ENCODE measurements at regions not wholly inside any gene's neighbourhood (a gene's known extent, or its start where the extent isn't known, plus 50 kb on each side); places are given as distances from the start of the nearest gene placed in this dataset.

DNA sequence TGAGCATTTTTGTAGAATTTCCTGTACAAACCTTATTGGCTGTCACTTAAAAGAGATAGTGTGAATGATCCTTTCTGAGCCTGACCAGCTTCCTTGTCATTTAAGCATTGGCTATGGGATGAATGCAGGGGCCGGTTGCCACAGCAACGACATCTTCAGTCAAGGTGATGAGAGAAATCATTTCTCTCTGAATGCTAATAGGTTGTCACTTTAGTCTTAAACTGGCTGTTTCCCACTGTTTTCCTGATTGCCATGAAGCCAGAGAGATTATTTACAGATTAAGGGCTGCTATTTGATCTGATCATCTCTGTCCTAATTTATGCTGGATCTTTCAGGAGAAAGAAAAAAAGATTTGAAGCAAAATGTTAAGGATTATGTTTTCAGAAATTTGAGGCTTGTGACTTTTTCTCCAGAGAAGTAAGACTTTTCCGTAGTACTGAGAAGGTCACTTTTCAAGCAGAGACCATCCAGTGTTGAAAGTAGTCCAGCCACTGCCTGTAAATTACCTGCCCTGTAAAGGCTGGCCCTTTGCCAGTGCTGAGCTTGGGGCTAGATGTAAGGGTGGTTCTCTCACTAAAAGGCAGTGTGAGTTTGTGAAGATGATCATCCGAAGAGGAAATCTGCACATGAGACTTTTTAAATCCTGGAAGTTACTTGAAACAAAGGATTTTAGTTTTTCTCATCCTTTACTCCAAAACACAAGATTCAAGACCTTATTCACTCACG, 235.6 kb downstream of the DACT1 start:
- no peak for TF ChIP-seq EP300 (IDR thresholded peaks at IDR 0.05)
- TF ChIP-seq, protein P1, sequence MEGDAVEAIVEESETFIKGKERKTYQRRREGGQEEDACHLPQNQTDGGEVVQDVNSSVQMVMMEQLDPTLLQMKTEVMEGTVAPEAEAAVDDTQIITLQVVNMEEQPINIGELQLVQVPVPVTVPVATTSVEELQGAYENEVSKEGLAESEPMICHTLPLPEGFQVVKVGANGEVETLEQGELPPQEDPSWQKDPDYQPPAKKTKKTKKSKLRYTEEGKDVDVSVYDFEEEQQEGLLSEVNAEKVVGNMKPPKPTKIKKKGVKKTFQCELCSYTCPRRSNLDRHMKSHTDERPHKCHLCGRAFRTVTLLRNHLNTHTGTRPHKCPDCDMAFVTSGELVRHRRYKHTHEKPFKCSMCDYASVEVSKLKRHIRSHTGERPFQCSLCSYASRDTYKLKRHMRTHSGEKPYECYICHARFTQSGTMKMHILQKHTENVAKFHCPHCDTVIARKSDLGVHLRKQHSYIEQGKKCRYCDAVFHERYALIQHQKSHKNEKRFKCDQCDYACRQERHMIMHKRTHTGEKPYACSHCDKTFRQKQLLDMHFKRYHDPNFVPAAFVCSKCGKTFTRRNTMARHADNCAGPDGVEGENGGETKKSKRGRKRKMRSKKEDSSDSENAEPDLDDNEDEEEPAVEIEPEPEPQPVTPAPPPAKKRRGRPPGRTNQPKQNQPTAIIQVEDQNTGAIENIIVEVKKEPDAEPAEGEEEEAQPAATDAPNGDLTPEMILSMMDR (IDR thresholded peaks at IDR 0.05), result no peak
- no peak for TF ChIP-seq POLR2A (IDR thresholded peaks at IDR 0.05)
- Histone ChIP-seq H3K4me3 (no peak overlapping the region), H3K9me3 (no peaks in the 10 kb centered on the region), H3K4me1 (ENCODE audit: insufficient read depth) (no peaks in the 10 kb centered on the region), H3K27ac (no peak overlapping the region), H3K27me3 (no peaks in the 10 kb centered on the region), H3K36me3 (no peaks in the 10 kb centered on the region)
- intact Hi-C loops (cut with DNase I), result no loop called here
- 68 to 72% (median 71%) methylated on average over 5 of the region's 5 CpGs for WGBS, 3 donors
- DNase-seq, result no peak

DNA sequence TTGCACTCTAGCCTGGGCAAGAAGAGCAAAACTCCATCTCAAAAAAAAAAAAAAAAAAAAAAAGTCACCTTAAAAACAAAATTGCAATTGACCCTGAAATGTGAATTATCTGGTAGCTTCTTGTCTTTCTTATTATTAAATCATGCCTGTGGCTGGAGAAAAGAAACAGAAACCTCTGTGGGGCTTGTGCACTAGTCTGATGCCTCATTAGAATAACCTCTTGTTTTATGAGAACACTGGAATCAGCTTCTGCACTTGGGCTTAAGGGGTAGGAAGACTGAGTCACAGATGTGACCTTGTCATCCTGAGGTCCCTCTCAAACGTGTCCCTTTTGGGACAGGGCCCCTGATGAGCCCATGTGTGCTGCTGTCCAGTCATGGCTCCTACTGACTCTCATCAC, 237.9 kb downstream of the DACT1 start:
- no peaks in the 10 kb centered on the region for H3K4me1 ChIP-seq (ENCODE audit: insufficient read depth)
- intact Hi-C loops (cut with DNase I), result no loop called here
- WGBS, 3 donors, result 52 to 59% (median 58%) methylated on average over 1 of the region's 1 CpG
- H3K36me3 ChIP-seq, result no peaks in the 10 kb centered on the region
- H3K4me3 ChIP-seq, result no peak overlapping the region
- no peak for DNase-seq
- no peaks in the 10 kb centered on the region for H3K27me3 ChIP-seq
- no peak overlapping the region for H3K27ac ChIP-seq
- no peaks in the 10 kb centered on the region for H3K9me3 ChIP-seq
- no peak for TF ChIP-seq POLR2A (IDR thresholded peaks at IDR 0.05)
- no peak for TF ChIP-seq EP300 (IDR thresholded peaks at IDR 0.05)
- TF ChIP-seq, protein P1 (IDR thresholded peaks at IDR 0.05), result no peak

DNA sequence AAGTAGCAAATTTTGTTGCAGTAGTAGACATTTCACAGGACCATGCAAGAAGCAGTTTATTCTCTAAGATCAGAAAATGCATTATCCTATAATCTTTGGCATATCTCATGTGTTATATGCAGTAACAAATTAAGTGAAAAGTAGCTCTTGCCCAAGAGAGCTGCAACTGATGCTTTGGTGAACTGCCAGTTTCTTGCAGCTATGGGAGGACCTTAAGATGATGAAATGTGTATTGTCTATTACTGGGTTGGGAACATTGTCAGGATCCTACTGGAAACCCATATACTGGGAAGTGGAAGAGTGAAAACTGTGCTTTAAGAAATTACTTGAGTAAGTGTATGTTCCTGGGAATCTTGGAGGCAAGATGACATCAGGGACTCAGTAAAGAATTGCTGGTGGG, 238.8 kb downstream of the DACT1 start:
- TF ChIP-seq EP300 (IDR thresholded peaks at IDR 0.05) (no peak), POLR2A (IDR thresholded peaks at IDR 0.05) (no peak)
- TF ChIP-seq, protein P1 (IDR thresholded peaks at IDR 0.05), result no peak
- intact Hi-C loops (cut with DNase I), result no loop called here
- Histone ChIP-seq H3K27me3 (no peaks in the 10 kb centered on the region), H3K27ac (no peak overlapping the region), H3K36me3 (no peaks in the 10 kb centered on the region), H3K4me1 (ENCODE audit: insufficient read depth) (no peaks in the 10 kb centered on the region), H3K4me3 (no peak overlapping the region), H3K9me3 (no peaks in the 10 kb centered on the region)
- DNase-seq, result no peak

DNA sequence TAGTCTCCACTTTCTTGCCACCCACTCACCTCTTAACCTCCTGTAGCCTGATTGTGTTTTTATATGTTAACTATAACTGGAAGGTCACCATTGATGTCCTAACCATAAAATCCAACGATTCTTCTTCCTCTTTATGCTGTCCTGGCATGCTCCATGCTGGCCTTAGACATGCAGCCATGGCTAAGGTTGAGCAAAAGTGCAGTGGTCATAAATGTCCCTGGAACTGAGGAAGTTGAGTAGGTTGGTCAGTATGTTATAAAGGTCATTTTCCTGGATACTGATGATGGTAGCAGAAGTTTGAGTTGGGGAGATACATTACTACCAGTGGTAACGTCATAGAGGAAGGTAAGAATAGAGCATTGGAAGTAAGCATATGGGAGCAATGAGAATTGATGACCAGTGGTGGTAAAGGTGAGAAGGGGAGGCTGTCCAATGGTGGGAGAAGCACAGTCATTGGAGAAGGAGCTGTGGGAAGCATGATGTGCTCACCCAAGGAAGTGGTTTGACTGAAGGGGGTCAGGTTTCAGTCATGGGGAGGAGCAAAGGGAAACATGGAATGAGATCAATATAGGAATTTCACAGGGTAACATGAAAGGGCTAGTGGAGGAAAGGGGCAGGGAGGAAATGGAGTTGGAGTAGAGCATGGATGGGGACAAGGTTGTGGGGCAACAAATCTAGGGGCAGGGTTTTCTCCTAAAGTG, 240.8 kb downstream of the DACT1 start:
- WGBS, 3 donors, result 79 to 86% (median 86%) methylated on average over 2 of the region's 2 CpGs
- H3K9me3 ChIP-seq, result no peaks in the 10 kb centered on the region
- no peaks in the 10 kb centered on the region for H3K27me3 ChIP-seq
- no peak for DNase-seq
- intact Hi-C loops (cut with DNase I), result no loop called here
- H3K36me3 ChIP-seq, result no peaks in the 10 kb centered on the region
- no peaks in the 10 kb centered on the region for H3K4me1 ChIP-seq (ENCODE audit: insufficient read depth)
- H3K4me3 ChIP-seq, result no peak overlapping the region
- TF ChIP-seq POLR2A (IDR thresholded peaks at IDR 0.05) (no peak), EP300 (IDR thresholded peaks at IDR 0.05) (no peak)
- TF ChIP-seq, protein P1 (IDR thresholded peaks at IDR 0.05), result no peak
- H3K27ac ChIP-seq, result no peak overlapping the region
